ENCODE measurements at regions not wholly inside any gene's neighbourhood (a gene's known extent, or its start where the extent isn't known, plus 50 kb on each side); places are given as distances from the start of the nearest gene placed in this dataset.

GRCh38 chr17:77838748-77839697 lies 119.5 kb upstream of the TNRC6C start:
- TF ChIP-seq POLR2A (IDR thresholded peaks at IDR 0.05) (no peak), CTCF (IDR thresholded peaks at IDR 0.05) (no peak)
